GM18951 (cell line): ENCODE measurements at regions not wholly inside any gene's neighbourhood (a gene's known extent, or its start where the extent isn't known, plus 50 kb on each side); places are given as distances from the start of the nearest gene placed in this dataset.

ENCODE experiments used
- POLR2A ChIP-seq: IDR thresholded peaks from 4 replicates; pipeline ENCODE4 v1.6.1; 2011; ENCODE audit warnings: mild to moderate bottlenecking; ENCODE audit not compliant: insufficient read length, insufficient read depth; ENCODE audit errors: extremely low read depth
- in situ Hi-C: fragments of 300-500 bp; cut with MboI; formaldehyde crosslinking; loops from one replicate; pipeline ENCODE4 v1.12.0; 2022; ENCODE audit warnings: low sequenced_read_pairs, mixed read lengths, inconsistent platforms; ENCODE audit not compliant: unreplicated experiment

- in situ Hi-C loops = no loop called here
- no peak for TF ChIP-seq POLR2A
Measured at GRCh38 chrX:5278908-5279307, 949.8 kb downstream of the NLGN4X start.

GRCh38 chrX:5265324-5265850 is 963.3 kb downstream of the NLGN4X start:
- in situ Hi-C loops = no loop called here
- no peak for TF ChIP-seq POLR2A

- in situ Hi-C loops = no loop called here
- TF ChIP-seq POLR2A = no peak
Measured at GRCh38 chrX:5250106-5250505, 978.6 kb downstream of the NLGN4X start.

GRCh38 chrX:5242091-5242790 is 986.4 kb downstream of the NLGN4X start:
- in situ Hi-C loops = no loop called here
- no peak for TF ChIP-seq POLR2A

GRCh38 chrX:5236749-5237148 is 991.9 kb downstream of the NLGN4X start:
- in situ Hi-C loops = no loop called here
- no peak for TF ChIP-seq POLR2A

GRCh38 chrX:5236096-5236495 is 992.6 kb downstream of the NLGN4X start:
- TF ChIP-seq POLR2A = no peak
- in situ Hi-C loops = no loop called here

GRCh38 chrX:5233830-5234229 is 994.8 kb downstream of the NLGN4X start:
- in situ Hi-C loops = no loop called here
- no peak for TF ChIP-seq POLR2A

GRCh38 chrX:5220421-5220820 is 1008.2 kb downstream of the NLGN4X start:
- TF ChIP-seq POLR2A = no peak
- in situ Hi-C loops = no loop called here

- in situ Hi-C loops = no loop called here
Measured at GRCh38 chrX:5194806-5195205, 1033.9 kb downstream of the NLGN4X start.

GRCh38 chrX:5180135-5180741 is 1048.4 kb downstream of the NLGN4X start:
- TF ChIP-seq POLR2A = no peak
- in situ Hi-C loops = no loop called here

More at GRCh38 chrX:5194806-5195205, 1033.9 kb downstream of the NLGN4X start:
- TF ChIP-seq POLR2A = no peak

- in situ Hi-C loops = no loop called here
- no peak for TF ChIP-seq POLR2A
Measured at GRCh38 chrX:5176766-5177165, 1051.9 kb downstream of the NLGN4X start.

- in situ Hi-C loops = no loop called here
- no peak for TF ChIP-seq POLR2A
Measured at GRCh38 chrX:5163663-5164062, 1065.0 kb downstream of the NLGN4X start.

GRCh38 chrX:5155301-5155700 is 1073.4 kb downstream of the NLGN4X start:
- TF ChIP-seq POLR2A = no peak
- in situ Hi-C loops = no loop called here

- TF ChIP-seq POLR2A = no peak
- in situ Hi-C loops = no loop called here
Measured at GRCh38 chrX:5145957-5146356, 1082.7 kb downstream of the NLGN4X start.

- TF ChIP-seq POLR2A = no peak
Measured at GRCh38 chrX:5142644-5143043, 1086.0 kb downstream of the NLGN4X start.

More at GRCh38 chrX:5142644-5143043, 1086.0 kb downstream of the NLGN4X start:
- in situ Hi-C loops = no loop called here
